Immature natural killer cell (primary cell): ENCODE measurements at regions not wholly inside any gene's neighbourhood (a gene's known extent, or its start where the extent isn't known, plus 50 kb on each side); places are given as distances from the start of the nearest gene placed in this dataset.

Experiments used
- DNase-seq, 3 donors: peaks; one replicate each; pipeline ENCODE4 v3.0.0; 2022; ENCODE audit warnings: mixed read lengths in 1 of 3
- H3K27ac Mint-ChIP-seq, 6 donors: one replicate each; pipeline ENCODE4 v1.8.0; 2020; ENCODE audit warnings: mixed read lengths in 6 of 6, mild to moderate bottlenecking in 5 of 6, inconsistent platforms in 4 of 6, moderate library complexity in 3 of 6
- H3K27me3 Mint-ChIP-seq, 3 donors: one replicate each; pipeline ENCODE4 v1.8.0; 2020 to 2021; ENCODE audit warnings: low read depth in 3 of 3, mild to moderate bottlenecking in 3 of 3, mixed read lengths in 3 of 3, moderate library complexity in 3 of 3, inconsistent platforms in 1 of 3
- H3K36me3 Mint-ChIP-seq, 3 donors: one replicate each; pipeline ENCODE4 v1.8.0; 2020; ENCODE audit warnings: mixed read lengths in 3 of 3, inconsistent platforms in 2 of 3, mild to moderate bottlenecking in 2 of 3
- H3K4me1 Mint-ChIP-seq, 2 donors: one replicate each; pipeline ENCODE4 v1.8.0; 2020; ENCODE audit warnings: inconsistent platforms in 2 of 2, mild to moderate bottlenecking in 2 of 2, mixed read lengths in 2 of 2, moderate library complexity in 1 of 2
- H3K4me3 Mint-ChIP-seq, 5 donors: one replicate each; pipeline ENCODE4 v1.8.0; 2020; ENCODE audit warnings: mild to moderate bottlenecking in 5 of 5, mixed read lengths in 5 of 5, inconsistent platforms in 3 of 5, moderate library complexity in 3 of 5
- H3K9me3 Mint-ChIP-seq, 6 donors: one replicate each; pipeline ENCODE4 v1.8.0; 2020; ENCODE audit warnings: mild to moderate bottlenecking in 6 of 6, mixed read lengths in 6 of 6, inconsistent platforms in 4 of 6, moderate library complexity in 3 of 6

DNA sequence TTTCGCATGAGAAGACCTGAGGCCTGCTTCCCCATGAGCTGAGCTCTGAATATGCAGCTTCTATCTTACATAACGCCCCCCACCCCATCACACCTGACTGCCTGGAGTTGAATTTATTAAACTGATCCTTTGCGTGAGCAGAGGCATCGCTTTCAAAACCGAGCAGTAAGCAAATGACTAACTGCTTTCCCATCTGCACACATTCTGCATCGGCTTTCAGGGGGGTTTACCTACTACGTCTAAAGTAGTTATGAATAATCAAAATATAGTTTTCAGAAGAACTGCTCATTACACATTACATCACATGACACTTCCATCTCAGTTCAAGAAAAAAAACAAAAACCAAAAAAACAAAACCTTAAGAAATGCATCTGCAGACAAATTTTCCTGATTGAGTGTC lies 54.7 kb upstream of the EGR2 start:
- H3K9me3 Mint-ChIP-seq, result no peaks in the 10 kb centered on the region
- no peak overlapping the region for H3K4me3 Mint-ChIP-seq
- peaks cover 0 to 4% (median 4%) of the 10 kb centered on the region in 3 donors for H3K36me3 Mint-ChIP-seq
- H3K27ac Mint-ChIP-seq, result no peak overlapping the region
- H3K27me3 Mint-ChIP-seq, result peaks cover 0 to 4% (median 2%) of the 10 kb centered on the region in 3 donors
- no peaks in the 10 kb centered on the region for H3K4me1 Mint-ChIP-seq
- DNase-seq, result no peak

DNA sequence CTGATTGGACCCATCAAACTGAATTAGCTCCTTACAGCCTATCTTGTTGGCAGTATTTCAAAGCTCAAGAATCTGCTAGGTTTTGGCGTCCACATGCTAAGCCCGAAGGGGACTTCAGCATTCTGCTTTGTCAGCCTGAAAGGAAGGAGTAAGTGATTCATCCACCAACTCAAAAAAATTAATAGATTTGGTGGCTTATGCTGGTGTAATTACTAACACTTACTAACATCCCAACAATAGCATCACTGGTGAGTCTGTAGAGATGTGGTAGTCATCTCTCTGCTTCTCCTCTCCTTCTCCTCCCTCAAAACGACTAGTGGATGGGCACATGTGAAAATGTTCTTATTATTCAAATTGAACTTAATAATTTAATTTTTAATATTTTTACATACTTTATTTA lies 53.8 kb upstream of the EGR2 start:
- peaks cover 0 to 4% (median 2%) of the 10 kb centered on the region in 3 donors for H3K27me3 Mint-ChIP-seq
- H3K36me3 Mint-ChIP-seq, result peaks cover 0 to 4% (median 4%) of the 10 kb centered on the region in 3 donors
- no peaks in the 10 kb centered on the region for H3K9me3 Mint-ChIP-seq
- H3K27ac Mint-ChIP-seq, result no peak overlapping the region
- no peak overlapping the region for H3K4me3 Mint-ChIP-seq
- H3K4me1 Mint-ChIP-seq, result no peaks in the 10 kb centered on the region
- DNase-seq, result no peak

DNA sequence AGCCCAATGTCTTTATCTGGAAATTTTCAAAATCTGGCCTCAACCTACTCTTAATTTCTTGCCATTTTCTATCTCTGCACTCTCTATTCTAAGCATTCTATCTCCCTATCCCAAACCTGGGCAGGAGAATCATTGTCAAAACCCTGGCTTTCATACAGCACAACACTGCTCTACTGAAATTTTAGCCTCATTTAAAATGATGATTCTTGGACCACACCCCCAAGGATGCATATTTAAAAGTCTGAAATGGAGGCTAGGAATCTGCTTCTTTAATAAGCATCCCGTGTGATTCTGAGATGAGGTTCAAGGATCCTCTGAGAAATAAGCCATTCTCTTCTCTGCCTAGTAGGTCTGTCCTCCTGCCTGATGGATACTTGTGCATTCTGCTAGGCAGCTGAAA lies 50.8 kb upstream of the EGR2 start:
- H3K9me3 Mint-ChIP-seq, result no peaks in the 10 kb centered on the region
- H3K4me3 Mint-ChIP-seq, result no peak overlapping the region
- H3K4me1 Mint-ChIP-seq, result peaks cover 2 to 5% of the 10 kb centered on the region in 2 donors
- H3K27me3 Mint-ChIP-seq, result peaks cover 0 to 5% (median 4%) of the 10 kb centered on the region in 3 donors
- DNase-seq, result no peak
- H3K36me3 Mint-ChIP-seq, result peaks cover 0 to 4% (median 4%) of the 10 kb centered on the region in 3 donors
- no peak overlapping the region for H3K27ac Mint-ChIP-seq

DNA sequence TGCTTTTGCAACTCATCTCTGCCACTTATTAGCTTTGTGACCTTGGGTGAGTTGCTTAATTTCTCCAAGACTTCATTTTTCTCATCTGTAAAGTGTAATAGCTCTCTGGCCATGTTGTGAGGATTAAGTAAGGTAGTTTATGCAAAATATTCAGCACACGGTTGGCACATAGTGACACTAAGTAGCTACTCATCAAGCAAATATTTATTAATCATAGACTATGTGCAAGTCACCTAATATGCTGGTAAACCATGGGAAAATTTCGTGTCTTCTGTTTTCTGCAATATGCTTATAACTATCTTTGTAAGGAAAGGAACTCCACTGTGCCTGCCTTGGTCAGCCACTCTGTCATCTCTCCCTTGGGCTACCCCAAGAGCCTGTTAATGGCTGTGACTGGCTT lies 50.3 kb upstream of the EGR2 start:
- peaks cover 0 to 5% (median 2%) of the 10 kb centered on the region in 3 donors for H3K36me3 Mint-ChIP-seq
- H3K27ac Mint-ChIP-seq, result no peak overlapping the region
- no peak overlapping the region for H3K4me3 Mint-ChIP-seq
- H3K27me3 Mint-ChIP-seq, result peaks cover 0 to 4% (median 4%) of the 10 kb centered on the region in 3 donors
- no peaks in the 10 kb centered on the region for H3K9me3 Mint-ChIP-seq
- peaks cover 3 to 10% of the 10 kb centered on the region in 2 donors for H3K4me1 Mint-ChIP-seq
- no peak for DNase-seq
